ENCODE measurements at regions not wholly inside any gene's neighbourhood (a gene's known extent, or its start where the extent isn't known, plus 50 kb on each side); places are given as distances from the start of the nearest gene placed in this dataset.

DNA sequence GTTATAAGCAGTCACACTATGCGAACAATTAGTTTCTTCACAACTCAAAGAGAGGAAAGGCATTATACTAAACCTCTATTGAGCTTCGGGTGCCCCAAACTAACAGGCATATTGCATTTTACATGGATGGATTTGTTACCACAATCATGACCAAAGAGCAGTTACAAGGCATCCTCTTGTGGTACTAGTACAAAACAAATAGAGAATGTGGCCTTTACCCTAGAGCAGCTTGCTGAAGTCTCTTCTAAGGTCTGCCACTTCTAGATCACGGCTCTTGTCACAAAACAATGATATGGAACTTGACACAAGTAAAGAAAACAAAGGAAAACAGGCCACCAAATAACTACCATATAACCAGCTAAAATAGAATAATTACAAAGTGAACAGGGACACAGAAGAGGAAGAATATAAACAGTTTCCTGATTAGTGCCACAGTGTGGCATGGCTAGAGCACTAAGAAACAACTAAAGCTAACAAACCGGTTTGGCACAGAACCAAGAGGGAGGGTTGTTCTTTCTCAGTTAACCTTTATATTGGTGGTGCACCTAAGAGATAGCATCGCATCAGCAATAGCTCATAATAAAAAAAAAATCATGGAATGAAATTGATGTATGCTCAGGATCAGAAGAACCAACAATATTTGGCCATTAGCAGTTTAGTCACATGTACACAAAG is 209.7 kb upstream of the ATP2B1 start:
- TF ChIP-seq POLR2AphosphoS5 (IDR thresholded peaks at IDR 0.05) (no peak), SMC3 (conservative IDR thresholded peaks at IDR 0.05; ENCODE audit: poor library complexity) (no peak), EP300 (conservative IDR thresholded peaks at IDR 0.05; ENCODE audit: poor library complexity, severe bottlenecking) (no peak), MXI1 (conservative IDR thresholded peaks at IDR 0.05; ENCODE audit: poor library complexity, severe bottlenecking) (no peak), RAD21 (conservative IDR thresholded peaks at IDR 0.05) (no peak), TAF1 (IDR thresholded peaks at IDR 0.05; ENCODE audit: low read depth) (no peak)
- TF ChIP-seq, protein P1, sequence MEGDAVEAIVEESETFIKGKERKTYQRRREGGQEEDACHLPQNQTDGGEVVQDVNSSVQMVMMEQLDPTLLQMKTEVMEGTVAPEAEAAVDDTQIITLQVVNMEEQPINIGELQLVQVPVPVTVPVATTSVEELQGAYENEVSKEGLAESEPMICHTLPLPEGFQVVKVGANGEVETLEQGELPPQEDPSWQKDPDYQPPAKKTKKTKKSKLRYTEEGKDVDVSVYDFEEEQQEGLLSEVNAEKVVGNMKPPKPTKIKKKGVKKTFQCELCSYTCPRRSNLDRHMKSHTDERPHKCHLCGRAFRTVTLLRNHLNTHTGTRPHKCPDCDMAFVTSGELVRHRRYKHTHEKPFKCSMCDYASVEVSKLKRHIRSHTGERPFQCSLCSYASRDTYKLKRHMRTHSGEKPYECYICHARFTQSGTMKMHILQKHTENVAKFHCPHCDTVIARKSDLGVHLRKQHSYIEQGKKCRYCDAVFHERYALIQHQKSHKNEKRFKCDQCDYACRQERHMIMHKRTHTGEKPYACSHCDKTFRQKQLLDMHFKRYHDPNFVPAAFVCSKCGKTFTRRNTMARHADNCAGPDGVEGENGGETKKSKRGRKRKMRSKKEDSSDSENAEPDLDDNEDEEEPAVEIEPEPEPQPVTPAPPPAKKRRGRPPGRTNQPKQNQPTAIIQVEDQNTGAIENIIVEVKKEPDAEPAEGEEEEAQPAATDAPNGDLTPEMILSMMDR (IDR thresholded peaks at IDR 0.05; ENCODE audit: poor library complexity, severe bottlenecking): no peak
- Histone ChIP-seq H3K9ac (ENCODE audit: low read length) (no peak overlapping the region), H3K36me3 (ENCODE audit: insufficient read depth, low read length) (no peaks in the 10 kb centered on the region), H3K79me2 (replicated peaks; ENCODE audit: insufficient read depth, low read length) (no peaks in the 10 kb centered on the region), H3K27ac (ENCODE audit: low read length) (no peak overlapping the region), H3K27me3 (ENCODE audit: insufficient read depth, low read depth, low read length) (no peaks in the 10 kb centered on the region), H3K9me3 (ENCODE audit: low read length) (no peaks in the 10 kb centered on the region), H3K4me3 (ENCODE audit: low read length) (no peak overlapping the region), H3K9me2 (ENCODE audit: insufficient read depth, low read length) (no peaks in the 10 kb centered on the region), H4K20me1 (ENCODE audit: insufficient read depth) (no peaks in the 10 kb centered on the region), H2AFZ (ENCODE audit: low read depth, low read length) (no peak overlapping the region), H3K4me2 (ENCODE audit: low read length) (no peak overlapping the region), H3F3A (ENCODE audit: insufficient read depth, low read length, poor library complexity, severe bottlenecking) (no peaks in the 10 kb centered on the region)

DNA sequence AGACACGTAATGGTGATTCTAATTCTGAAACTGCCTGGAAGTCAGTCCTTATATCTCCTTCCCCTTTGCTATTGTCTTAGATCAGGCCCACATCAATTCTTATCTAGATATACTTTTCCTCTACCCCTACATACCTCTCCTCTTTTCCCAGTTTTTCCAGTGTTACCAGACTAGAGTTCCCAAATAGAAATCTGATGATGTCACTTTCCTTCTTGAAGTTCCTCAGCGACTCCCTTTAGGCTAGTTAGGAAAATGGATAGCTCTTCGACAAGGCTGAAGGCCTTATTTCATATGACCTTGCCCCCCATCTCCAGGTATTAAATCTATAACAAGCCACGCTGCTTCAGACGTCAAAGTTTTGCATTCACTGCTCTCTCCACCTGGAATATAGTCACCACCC is 201.1 kb upstream of the ATP2B1 start:
- Histone ChIP-seq H4K20me1 (ENCODE audit: insufficient read depth) (no peaks in the 10 kb centered on the region), H3K9me3 (ENCODE audit: low read length) (no peaks in the 10 kb centered on the region), H3K27me3 (ENCODE audit: insufficient read depth, low read depth, low read length) (no peaks in the 10 kb centered on the region), H3K9me2 (ENCODE audit: insufficient read depth, low read length) (no peaks in the 10 kb centered on the region), H3K36me3 (ENCODE audit: insufficient read depth, low read length) (no peaks in the 10 kb centered on the region), H3K79me2 (replicated peaks; ENCODE audit: insufficient read depth, low read length) (no peaks in the 10 kb centered on the region), H2AFZ (ENCODE audit: low read depth, low read length) (no peak overlapping the region), H3K9ac (ENCODE audit: low read length) (no peak overlapping the region), H3K27ac (ENCODE audit: low read length) (no peak overlapping the region), H3K4me2 (ENCODE audit: low read length) (no peak overlapping the region), H3F3A (ENCODE audit: insufficient read depth, low read length, poor library complexity, severe bottlenecking) (no peaks in the 10 kb centered on the region), H3K4me3 (ENCODE audit: low read length) (no peak overlapping the region)
- TF ChIP-seq SMC3 (conservative IDR thresholded peaks at IDR 0.05; ENCODE audit: poor library complexity): no peak
- TF ChIP-seq EZH2 (IDR thresholded peaks at IDR 0.05; ENCODE audit: borderline replicate concordance, insufficient read depth, low read length, poor library complexity, severe bottlenecking): no peak
- no peak for TF ChIP-seq MXI1 (conservative IDR thresholded peaks at IDR 0.05; ENCODE audit: poor library complexity, severe bottlenecking)
- no peak for TF ChIP-seq TAF1 (IDR thresholded peaks at IDR 0.05; ENCODE audit: low read depth)
- no peak for TF ChIP-seq EP300 (conservative IDR thresholded peaks at IDR 0.05; ENCODE audit: poor library complexity, severe bottlenecking)
- no peak for TF ChIP-seq RAD21 (conservative IDR thresholded peaks at IDR 0.05)

DNA sequence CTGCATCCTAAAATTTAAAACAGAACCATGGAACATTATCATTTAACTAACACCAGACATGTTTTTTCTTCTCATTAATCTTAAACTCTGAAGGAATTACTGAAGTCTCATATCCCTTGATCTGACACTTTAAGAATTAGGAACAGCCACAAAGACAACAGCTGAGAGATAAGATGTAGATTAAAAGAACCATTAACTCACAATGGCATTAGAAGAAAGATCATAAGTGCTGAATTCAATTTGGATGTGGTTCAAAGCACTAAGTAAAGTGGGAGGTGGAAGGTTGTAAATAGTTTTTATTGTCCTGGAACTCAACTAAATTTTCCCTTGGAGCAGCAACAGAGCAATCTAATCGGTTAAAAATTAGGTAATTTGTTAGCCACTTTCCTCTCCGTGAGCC is 199.0 kb upstream of the ATP2B1 start:
- Histone ChIP-seq H3K27me3 (ENCODE audit: insufficient read depth, low read depth, low read length) (no peaks in the 10 kb centered on the region), H3K9ac (ENCODE audit: low read length) (no peak overlapping the region), H3K27ac (ENCODE audit: low read length) (no peak overlapping the region), H2AFZ (ENCODE audit: low read depth, low read length) (no peak overlapping the region), H3K79me2 (replicated peaks; ENCODE audit: insufficient read depth, low read length) (no peaks in the 10 kb centered on the region), H3K9me2 (ENCODE audit: insufficient read depth, low read length) (no peaks in the 10 kb centered on the region), H3K9me3 (ENCODE audit: low read length) (no peaks in the 10 kb centered on the region), H3K36me3 (ENCODE audit: insufficient read depth, low read length) (no peaks in the 10 kb centered on the region), H4K20me1 (ENCODE audit: insufficient read depth) (no peaks in the 10 kb centered on the region), H3K4me2 (ENCODE audit: low read length) (no peak overlapping the region), H3F3A (ENCODE audit: insufficient read depth, low read length, poor library complexity, severe bottlenecking) (no peaks in the 10 kb centered on the region), H3K4me3 (ENCODE audit: low read length) (no peak overlapping the region)
- TF ChIP-seq EP300 (conservative IDR thresholded peaks at IDR 0.05; ENCODE audit: poor library complexity, severe bottlenecking) (no peak), SMC3 (conservative IDR thresholded peaks at IDR 0.05; ENCODE audit: poor library complexity) (no peak), MXI1 (conservative IDR thresholded peaks at IDR 0.05; ENCODE audit: poor library complexity, severe bottlenecking) (no peak), POLR2AphosphoS5 (IDR thresholded peaks at IDR 0.05) (no peak), EZH2 (IDR thresholded peaks at IDR 0.05; ENCODE audit: borderline replicate concordance, insufficient read depth, low read length, poor library complexity, severe bottlenecking) (no peak), RAD21 (conservative IDR thresholded peaks at IDR 0.05) (no peak), TAF1 (IDR thresholded peaks at IDR 0.05; ENCODE audit: low read depth) (no peak)
- TF ChIP-seq, protein P1 (IDR thresholded peaks at IDR 0.05; ENCODE audit: poor library complexity, severe bottlenecking): no peak
- TF ChIP-seq, protein P2, sequence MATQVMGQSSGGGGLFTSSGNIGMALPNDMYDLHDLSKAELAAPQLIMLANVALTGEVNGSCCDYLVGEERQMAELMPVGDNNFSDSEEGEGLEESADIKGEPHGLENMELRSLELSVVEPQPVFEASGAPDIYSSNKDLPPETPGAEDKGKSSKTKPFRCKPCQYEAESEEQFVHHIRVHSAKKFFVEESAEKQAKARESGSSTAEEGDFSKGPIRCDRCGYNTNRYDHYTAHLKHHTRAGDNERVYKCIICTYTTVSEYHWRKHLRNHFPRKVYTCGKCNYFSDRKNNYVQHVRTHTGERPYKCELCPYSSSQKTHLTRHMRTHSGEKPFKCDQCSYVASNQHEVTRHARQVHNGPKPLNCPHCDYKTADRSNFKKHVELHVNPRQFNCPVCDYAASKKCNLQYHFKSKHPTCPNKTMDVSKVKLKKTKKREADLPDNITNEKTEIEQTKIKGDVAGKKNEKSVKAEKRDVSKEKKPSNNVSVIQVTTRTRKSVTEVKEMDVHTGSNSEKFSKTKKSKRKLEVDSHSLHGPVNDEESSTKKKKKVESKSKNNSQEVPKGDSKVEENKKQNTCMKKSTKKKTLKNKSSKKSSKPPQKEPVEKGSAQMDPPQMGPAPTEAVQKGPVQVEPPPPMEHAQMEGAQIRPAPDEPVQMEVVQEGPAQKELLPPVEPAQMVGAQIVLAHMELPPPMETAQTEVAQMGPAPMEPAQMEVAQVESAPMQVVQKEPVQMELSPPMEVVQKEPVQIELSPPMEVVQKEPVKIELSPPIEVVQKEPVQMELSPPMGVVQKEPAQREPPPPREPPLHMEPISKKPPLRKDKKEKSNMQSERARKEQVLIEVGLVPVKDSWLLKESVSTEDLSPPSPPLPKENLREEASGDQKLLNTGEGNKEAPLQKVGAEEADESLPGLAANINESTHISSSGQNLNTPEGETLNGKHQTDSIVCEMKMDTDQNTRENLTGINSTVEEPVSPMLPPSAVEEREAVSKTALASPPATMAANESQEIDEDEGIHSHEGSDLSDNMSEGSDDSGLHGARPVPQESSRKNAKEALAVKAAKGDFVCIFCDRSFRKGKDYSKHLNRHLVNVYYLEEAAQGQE (IDR thresholded peaks at IDR 0.05; ENCODE audit: borderline replicate concordance): no peak

All from neural cell (in vitro differentiated cells).